ENCODE measurements at regions not wholly inside any gene's neighbourhood (a gene's known extent, or its start where the extent isn't known, plus 50 kb on each side); places are given as distances from the start of the nearest gene placed in this dataset.

- TF ChIP-seq, protein P1, sequence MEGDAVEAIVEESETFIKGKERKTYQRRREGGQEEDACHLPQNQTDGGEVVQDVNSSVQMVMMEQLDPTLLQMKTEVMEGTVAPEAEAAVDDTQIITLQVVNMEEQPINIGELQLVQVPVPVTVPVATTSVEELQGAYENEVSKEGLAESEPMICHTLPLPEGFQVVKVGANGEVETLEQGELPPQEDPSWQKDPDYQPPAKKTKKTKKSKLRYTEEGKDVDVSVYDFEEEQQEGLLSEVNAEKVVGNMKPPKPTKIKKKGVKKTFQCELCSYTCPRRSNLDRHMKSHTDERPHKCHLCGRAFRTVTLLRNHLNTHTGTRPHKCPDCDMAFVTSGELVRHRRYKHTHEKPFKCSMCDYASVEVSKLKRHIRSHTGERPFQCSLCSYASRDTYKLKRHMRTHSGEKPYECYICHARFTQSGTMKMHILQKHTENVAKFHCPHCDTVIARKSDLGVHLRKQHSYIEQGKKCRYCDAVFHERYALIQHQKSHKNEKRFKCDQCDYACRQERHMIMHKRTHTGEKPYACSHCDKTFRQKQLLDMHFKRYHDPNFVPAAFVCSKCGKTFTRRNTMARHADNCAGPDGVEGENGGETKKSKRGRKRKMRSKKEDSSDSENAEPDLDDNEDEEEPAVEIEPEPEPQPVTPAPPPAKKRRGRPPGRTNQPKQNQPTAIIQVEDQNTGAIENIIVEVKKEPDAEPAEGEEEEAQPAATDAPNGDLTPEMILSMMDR (IDR thresholded peaks at IDR 0.05; ENCODE audit: low read depth, low read length): no peak
- no peak for TF ChIP-seq POLR2A (IDR thresholded peaks at IDR 0.05; ENCODE audit: extremely low read depth, insufficient read length)
- no peak for TF ChIP-seq MAX (IDR thresholded peaks at IDR 0.05; ENCODE audit: low read depth, low read length)
- TF ChIP-seq MYC (IDR thresholded peaks at IDR 0.05; ENCODE audit: low read depth, low read length): no peak
These were observed 289.1 kb upstream of the AZI2 start for GRCh38 chr3:28637742-28638141.
